Erythroblast (primary cell): ENCODE measurements at regions not wholly inside any gene's neighbourhood (a gene's known extent, or its start where the extent isn't known, plus 50 kb on each side); places are given as distances from the start of the nearest gene placed in this dataset.

Experiments used
- GATA1 ChIP-seq: IDR thresholded peaks from 2 replicates; pipeline ENCODE4 v1.6.1; 2011; ENCODE audit warnings: low read depth, mild to moderate bottlenecking, control low read depth, low read length, moderate library complexity
- POLR2A ChIP-seq: IDR thresholded peaks from 2 replicates; pipeline ENCODE4 v1.6.1; 2011; ENCODE audit warnings: mild to moderate bottlenecking, low read length

DNA sequence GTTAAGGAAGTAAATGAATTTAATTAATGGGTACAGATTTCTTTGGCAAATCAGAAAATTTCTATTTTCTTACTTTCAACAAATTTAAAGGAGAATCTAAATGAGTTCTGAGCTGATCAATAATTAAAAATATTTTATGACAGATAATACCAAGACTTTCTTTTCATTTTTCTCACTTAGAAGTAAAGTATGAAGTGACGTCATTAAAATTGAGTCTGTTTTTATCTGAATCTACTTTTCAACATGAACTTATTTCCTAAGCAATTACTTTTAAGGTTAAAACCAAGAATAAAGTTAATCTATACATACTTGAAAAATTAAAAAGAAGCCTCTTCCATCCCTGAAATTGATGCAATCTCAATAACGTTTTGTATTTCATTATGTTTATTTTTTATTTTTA is 552.8 kb upstream of the ST8SIA4 start:
- TF ChIP-seq POLR2A, result no peak
- TF ChIP-seq GATA1, result no peak
